Suprapubic skin (tissue), 4 donors: ENCODE measurements at regions not wholly inside any gene's neighbourhood (a gene's known extent, or its start where the extent isn't known, plus 50 kb on each side); places are given as distances from the start of the nearest gene placed in this dataset.
"Not testable (repeated sequence)": the region's sequence is repeated elsewhere in the genome, so short reads cannot be mapped to it uniquely, and the experiment has no call there.

Experiments used
- DNase-seq, 2 donors: peaks; one replicate each; pipeline ENCODE4 v3.0.0-alpha.2; 2019; ENCODE audit warnings: low spot score in 2 of 2
- H3K27ac ChIP-seq: fragments of 200-600 bp; sonication (generic); one replicate; pipeline ENCODE4 v1.5.1; 2019
- H3K27me3 ChIP-seq: fragments of 200-600 bp; sonication (generic); one replicate; pipeline ENCODE4 v1.5.1; 2019
- H3K36me3 ChIP-seq: fragments of 200-600 bp; sonication (generic); one replicate; pipeline ENCODE4 v1.5.1; 2019
- H3K4me1 ChIP-seq: fragments of 200-600 bp; sonication (generic); one replicate; pipeline ENCODE4 v1.5.1; 2019
- H3K4me3 ChIP-seq: fragments of 200-600 bp; sonication (generic); one replicate; pipeline ENCODE4 v1.5.1; 2019; ENCODE audit warnings: mild to moderate bottlenecking
- H3K9me3 ChIP-seq: fragments of 200-600 bp; sonication (generic); one replicate; pipeline ENCODE4 v1.5.1; 2019
- CTCF ChIP-seq, 2 donors: fragments of 200-600 bp in 1 of 2; fragments of 450-650 bp in 1 of 2; sonication (generic) in 1 of 2; IDR thresholded peaks; one replicate each; pipeline ENCODE4 v1.5.1; 2016 to 2019; ENCODE audit warnings: antibody characterized with exemption in 2 of 2, mild to moderate bottlenecking in 1 of 2, moderate library complexity in 1 of 2
- EP300 ChIP-seq: sonication (generic); formaldehyde crosslinking; IDR thresholded peaks from one replicate; pipeline ENCODE4 v1.6.1; 2017; ENCODE audit warnings: antibody characterized with exemption
- POLR2A ChIP-seq, 2 donors: fragments of 450-650 bp; IDR thresholded peaks; one replicate each; pipeline ENCODE4 v1.6.1; 2017; ENCODE audit warnings: antibody characterized with exemption in 2 of 2, mild to moderate bottlenecking in 2 of 2, moderate library complexity in 2 of 2
- POLR2AphosphoS5 ChIP-seq, 3 donors: sonication (generic); formaldehyde crosslinking; IDR thresholded peaks; one replicate each; pipeline ENCODE4 v1.6.1; 2017; ENCODE audit warnings: antibody characterized with exemption in 3 of 3
- WGBS: methylation state at CpG from one replicate; pipeline ENCODE4 v1.1.5; 2018; 5-methylcytosine and 5-hydroxymethylcytosine counted together

GRCh38 chr9:63785059-63785458 lies 1500.0 kb downstream of the FOXD4L5 start:
- DNase-seq, H3K9me3 ChIP-seq, H3K27me3 ChIP-seq, H3K36me3 ChIP-seq, H3K4me3 ChIP-seq, H3K4me1 ChIP-seq, H3K27ac ChIP-seq: not testable (repeated sequence)
- 86% methylated on average over 8 of the region's 15 CpGs for WGBS

DNA sequence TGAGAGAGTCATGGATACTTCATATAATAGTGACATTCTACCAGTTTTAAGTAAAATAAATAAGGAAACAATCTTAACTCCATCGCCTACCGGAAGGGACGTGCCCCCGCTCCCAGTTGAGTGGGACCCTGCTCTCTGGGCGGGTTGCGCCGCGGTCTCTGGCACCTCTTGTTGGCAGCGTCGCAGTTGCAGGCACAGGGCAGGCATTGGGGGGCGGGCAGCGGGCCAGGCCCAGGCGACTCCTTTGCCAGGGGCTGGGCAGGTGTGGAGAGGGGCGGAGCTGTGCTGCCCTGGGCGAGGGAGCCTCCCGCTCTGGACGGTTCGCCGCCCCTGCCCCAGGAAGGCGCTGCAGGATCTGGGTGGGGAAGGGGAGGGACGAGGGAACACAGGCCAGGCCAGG lies 1500.6 kb downstream of the FOXD4L5 start:
- not testable (repeated sequence) for H3K27me3 ChIP-seq, H3K4me3 ChIP-seq, H3K4me1 ChIP-seq, H3K27ac ChIP-seq, H3K36me3 ChIP-seq, H3K9me3 ChIP-seq
- DNase-seq, result peak in 1 of 2 donors; percentile 79
- 72% methylated on average over 16 of the region's 21 CpGs for WGBS

GRCh38 chr9:63781817-63782439 lies 1503.1 kb downstream of the FOXD4L5 start:
- not testable (repeated sequence) for H3K4me3 ChIP-seq, DNase-seq, H3K27ac ChIP-seq, H3K36me3 ChIP-seq, H3K4me1 ChIP-seq, H3K27me3 ChIP-seq, H3K9me3 ChIP-seq
- WGBS, result 30% methylated on average over 6 of the region's 33 CpGs

GRCh38 chr9:63781390-63781789 lies 1503.6 kb downstream of the FOXD4L5 start:
- DNase-seq, H3K27ac ChIP-seq: not testable (repeated sequence)
- WGBS, result 64% methylated on average over 7 of the region's 35 CpGs

DNA sequence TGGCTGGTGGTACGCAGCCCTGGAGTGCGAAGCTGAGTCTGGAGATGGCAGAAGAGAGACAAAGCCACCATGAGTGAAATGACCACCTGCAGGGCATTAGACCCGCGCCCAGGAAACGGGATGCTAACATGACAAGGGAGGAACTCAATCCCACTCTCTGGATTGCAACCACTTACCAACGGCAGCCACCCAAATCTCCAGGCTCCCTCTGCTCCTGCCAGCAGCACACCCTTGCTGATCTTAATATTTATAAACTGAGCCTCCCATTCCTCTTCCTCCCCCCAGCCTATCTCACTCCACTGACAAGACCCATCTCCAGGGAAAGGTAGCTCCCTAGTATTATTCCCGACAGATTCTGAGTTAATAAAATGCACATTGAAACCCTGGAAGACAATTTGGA lies 1508.8 kb downstream of the FOXD4L5 start:
- not testable (repeated sequence) for H3K9me3 ChIP-seq, H3K4me1 ChIP-seq, H3K27ac ChIP-seq, DNase-seq, H3K36me3 ChIP-seq, H3K27me3 ChIP-seq, H3K4me3 ChIP-seq
- 90% methylated on average over 1 of the region's 7 CpGs for WGBS

More at GRCh38 chr9:63781390-63781789, 1503.6 kb downstream of the FOXD4L5 start:
- not testable (repeated sequence) for H3K27me3 ChIP-seq, H3K9me3 ChIP-seq, H3K36me3 ChIP-seq, H3K4me3 ChIP-seq, H3K4me1 ChIP-seq

- 82% methylated on average over 6 of the region's 14 CpGs for WGBS
- not testable (repeated sequence) for H3K36me3 ChIP-seq, DNase-seq, H3K9me3 ChIP-seq, H3K4me3 ChIP-seq, H3K27me3 ChIP-seq, H3K4me1 ChIP-seq, H3K27ac ChIP-seq
These were observed 1510.0 kb downstream of the FOXD4L5 start for GRCh38 chr9:63775092-63775426.

DNA sequence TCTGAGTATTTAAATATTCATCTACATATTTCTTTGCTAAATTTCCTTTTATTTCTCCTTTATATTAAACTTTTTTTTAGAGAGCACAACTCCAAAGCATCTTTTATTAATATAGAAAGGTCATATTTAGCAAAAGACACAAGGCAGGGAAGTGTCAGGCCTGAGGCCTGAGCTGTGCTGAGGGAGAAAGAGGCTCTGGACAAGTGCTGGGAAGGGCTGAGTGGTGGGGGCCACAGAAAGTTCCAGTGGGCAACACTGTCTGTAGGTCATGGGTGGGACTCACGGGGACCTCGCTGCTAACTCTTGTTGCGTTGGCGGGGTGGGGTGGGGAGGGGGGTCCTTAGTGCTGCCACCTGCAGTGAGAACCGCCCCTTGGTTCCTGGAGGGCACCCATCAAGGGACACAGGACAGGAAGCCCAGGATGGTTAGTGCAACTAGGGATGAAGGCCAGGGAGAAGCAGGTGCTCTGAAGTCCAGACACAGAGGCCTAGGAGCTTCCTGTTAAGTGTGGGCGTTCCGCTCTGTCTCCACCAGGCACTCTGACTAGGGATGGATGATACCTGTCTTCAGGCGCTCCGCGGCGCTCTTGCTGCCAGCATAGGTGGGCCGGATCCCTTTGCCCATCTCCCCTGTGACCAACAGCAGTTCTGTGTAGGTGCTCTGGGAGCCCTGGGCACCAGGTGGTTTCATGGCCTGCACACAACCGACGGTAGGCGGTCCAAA lies 1510.5 kb downstream of the FOXD4L5 start:
- not testable (repeated sequence) for H3K27ac ChIP-seq, H3K4me1 ChIP-seq, DNase-seq, H3K27me3 ChIP-seq, H3K36me3 ChIP-seq, H3K9me3 ChIP-seq, H3K4me3 ChIP-seq
- WGBS, result 80% methylated on average over 3 of the region's 15 CpGs

DNA sequence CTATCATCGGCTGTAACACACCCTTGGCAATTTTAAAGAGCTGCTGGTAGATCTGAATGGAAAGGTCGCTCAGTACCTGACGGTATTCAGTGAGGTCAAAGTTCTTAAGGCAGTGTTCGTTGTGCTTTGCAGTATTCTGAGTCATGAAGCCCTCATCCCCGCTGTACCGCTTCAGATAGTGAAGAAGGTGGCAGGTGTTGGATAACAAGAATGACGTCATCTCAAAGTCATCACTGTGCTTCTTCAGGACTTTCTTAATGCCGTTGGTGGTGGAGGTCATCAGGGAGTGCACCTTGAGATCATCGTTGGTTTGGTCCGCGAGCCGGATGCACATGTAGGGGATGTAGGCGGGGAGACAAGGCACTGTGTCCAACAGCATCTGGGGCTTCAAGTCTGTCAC lies 1522.8 kb downstream of the FOXD4L5 start:
- H3K27me3 ChIP-seq, H3K9me3 ChIP-seq, H3K36me3 ChIP-seq, H3K27ac ChIP-seq, H3K4me3 ChIP-seq, H3K4me1 ChIP-seq, DNase-seq: not testable (repeated sequence)
- WGBS, result 81% methylated on average over 13 of the region's 13 CpGs

DNA sequence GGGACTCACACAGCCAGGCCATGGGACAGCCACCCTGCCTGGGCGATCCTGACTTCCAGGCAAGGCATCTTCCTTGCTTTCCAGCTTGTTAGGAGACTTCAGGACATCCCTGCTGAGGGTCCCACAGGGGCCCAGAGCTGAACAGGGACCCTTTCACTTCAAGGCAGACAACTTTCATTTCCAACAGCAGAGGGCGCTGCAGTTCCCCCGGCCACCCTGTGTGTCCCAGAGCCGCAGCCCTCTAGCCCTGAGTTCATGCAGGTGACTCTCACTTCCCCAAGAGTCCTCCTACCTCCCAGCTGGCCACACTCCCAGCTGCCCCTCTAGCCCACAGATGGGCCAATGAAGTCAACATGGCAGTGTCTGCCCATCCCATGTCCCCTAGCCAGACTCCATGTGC lies 1556.0 kb downstream of the FOXD4L5 start:
- not testable (repeated sequence) for H3K4me1 ChIP-seq, H3K27ac ChIP-seq, DNase-seq, H3K27me3 ChIP-seq, H3K36me3 ChIP-seq, H3K9me3 ChIP-seq, H3K4me3 ChIP-seq
- WGBS, result 77% methylated on average over 4 of the region's 4 CpGs

DNA sequence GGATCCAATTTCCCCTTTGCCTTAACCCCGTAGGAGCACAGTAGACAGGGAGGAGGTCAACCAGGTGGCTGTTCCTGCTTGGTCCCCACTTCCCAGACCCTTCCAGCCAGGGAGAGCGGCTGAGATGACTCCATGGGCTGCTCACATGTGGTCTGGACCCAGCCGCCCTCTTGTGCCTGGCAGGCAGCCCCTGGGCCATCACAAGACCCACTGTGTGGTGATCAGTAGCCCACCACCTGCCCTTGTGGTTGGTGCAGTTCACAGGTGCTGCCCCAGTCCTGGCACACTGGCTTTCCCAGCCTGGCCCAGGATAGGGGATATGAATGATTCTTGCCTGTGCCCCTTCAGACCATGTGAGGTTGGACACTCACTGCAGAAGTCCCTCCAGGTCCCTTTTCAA lies 1556.7 kb downstream of the FOXD4L5 start:
- Histone ChIP-seq H3K9me3 (no peaks in the 10 kb centered on the region), H3K27ac (no peak overlapping the region), H3K4me3 (no peak overlapping the region), H3K4me1 (no peaks in the 10 kb centered on the region), H3K27me3 (no peaks in the 10 kb centered on the region), H3K36me3 (no peaks in the 10 kb centered on the region)
- 60% methylated on average over 1 of the region's 3 CpGs for WGBS
- TF ChIP-seq POLR2AphosphoS5 (IDR thresholded peaks at IDR 0.05) (no peak), POLR2A (IDR thresholded peaks at IDR 0.05) (no peak), EP300 (no peak), CTCF (IDR thresholded peaks at IDR 0.05) (no peak)
- DNase-seq, result no peak

GRCh38 chr9:63708285-63708684 lies 1576.7 kb downstream of the FOXD4L5 start:
- not testable (repeated sequence) for H3K4me1 ChIP-seq, H3K4me3 ChIP-seq, H3K9me3 ChIP-seq, H3K27me3 ChIP-seq, H3K27ac ChIP-seq, H3K36me3 ChIP-seq, DNase-seq
- 53% methylated on average over 21 of the region's 21 CpGs for WGBS

GRCh38 chr9:63704456-63704855 lies 1580.6 kb downstream of the FOXD4L5 start:
- H3K36me3 ChIP-seq, H3K27ac ChIP-seq, DNase-seq, H3K4me3 ChIP-seq, H3K4me1 ChIP-seq, H3K27me3 ChIP-seq, H3K9me3 ChIP-seq: not testable (repeated sequence)
- WGBS, result 58% methylated on average over 3 of the region's 25 CpGs

DNA sequence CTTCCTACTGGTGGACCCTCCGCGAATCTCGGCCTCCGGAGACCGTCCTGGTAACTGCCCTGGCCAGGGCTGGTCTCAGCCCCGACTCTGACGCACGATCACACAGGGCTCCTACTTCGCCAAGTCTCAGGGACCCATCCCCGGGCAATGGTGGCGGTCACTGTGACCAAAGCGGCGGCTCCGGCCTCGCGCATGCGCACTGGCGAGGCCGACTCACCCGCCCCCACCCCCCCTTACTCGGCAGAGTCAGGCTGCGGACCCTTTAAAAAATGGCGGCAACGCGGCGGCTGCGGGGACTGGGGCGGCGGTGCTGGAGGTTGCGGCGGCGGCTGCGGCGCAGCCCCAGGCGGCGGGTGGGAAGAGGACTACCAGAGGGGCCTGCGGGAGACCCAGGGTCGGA lies 1581.3 kb downstream of the FOXD4L5 start:
- not testable (repeated sequence) for DNase-seq

More for the DNA sequence above, 1581.3 kb downstream of the FOXD4L5 start:
- not testable (repeated sequence) for H3K27ac ChIP-seq, H3K36me3 ChIP-seq, H3K4me3 ChIP-seq, H3K27me3 ChIP-seq, H3K4me1 ChIP-seq, H3K9me3 ChIP-seq
- WGBS, result 66% methylated on average over 15 of the region's 38 CpGs
